Esophagus muscularis mucosa (tissue), 4 donors: ENCODE measurements at regions not wholly inside any gene's neighbourhood (a gene's known extent, or its start where the extent isn't known, plus 50 kb on each side); places are given as distances from the start of the nearest gene placed in this dataset.

Experiments
- DNase-seq: peaks from one replicate; pipeline ENCODE4 v3.0.0-alpha.2; 2017; ENCODE audit errors: extremely low spot score
- H3K27ac ChIP-seq, 4 donors: fragments of 200-600 bp; sonication (generic); replicated peaks in 1 of 4; 1 replicate in 3 of 4; 2 replicates in 1 of 4; pipeline ENCODE4 v1.5.1; 2016 to 2019; ENCODE audit warnings: mild to moderate bottlenecking in 1 of 4
- H3K27me3 ChIP-seq, 4 donors: fragments of 200-600 bp; sonication (generic); one replicate each; pipeline versions ENCODE4 v1.5.1 to v1.6.0; 2016 to 2019
- H3K36me3 ChIP-seq, 4 donors: fragments of 200-600 bp; sonication (generic); one replicate each; pipeline ENCODE4 v1.5.1; 2016 to 2019
- H3K4me1 ChIP-seq, 4 donors: fragments of 200-600 bp; sonication (generic); one replicate each; pipeline ENCODE4 v1.5.1; 2016 to 2019
- H3K4me3 ChIP-seq, 4 donors: fragments of 200-600 bp; sonication (generic); 1 replicate in 2 of 4; 2 replicates in 2 of 4; pipeline ENCODE4 v1.5.1; 2016 to 2019; ENCODE audit warnings: mild to moderate bottlenecking in 4 of 4, moderate library complexity in 1 of 4
- H3K9me3 ChIP-seq, 4 donors: fragments of 200-600 bp; sonication (generic); 1 replicate in 3 of 4; 2 replicates in 1 of 4; pipeline ENCODE4 v1.5.1; 2016 to 2019
- EP300 ChIP-seq: sonication (generic); formaldehyde crosslinking; IDR thresholded peaks from one replicate; pipeline ENCODE4 v1.6.1; 2017; ENCODE audit warnings: antibody characterized with exemption
- POLR2A ChIP-seq: fragments of 450-650 bp; IDR thresholded peaks from one replicate; pipeline ENCODE4 v1.6.1; 2017; ENCODE audit warnings: antibody characterized with exemption, moderate library complexity, mild to moderate bottlenecking, low read depth
- POLR2AphosphoS5 ChIP-seq, 2 donors: sonication (generic); formaldehyde crosslinking; IDR thresholded peaks; one replicate each; pipeline ENCODE4 v1.6.1; 2017; ENCODE audit warnings: antibody characterized with exemption in 2 of 2
- WGBS: methylation state at CpG from one replicate; pipeline ENCODE4 v1.1.5; 2018; 5-methylcytosine and 5-hydroxymethylcytosine counted together
- intact Hi-C: fragments of 100-400 bp; cut with DNase I; formaldehyde crosslinking; loops from one replicate; pipeline ENCODE4 v1.15.1; 2023
- TF ChIP-seq, protein P1 (sequence below), 3 experiments: fragments of 200-600 bp in 2 of 3; fragments of 450-650 bp in 1 of 3; sonication (generic) in 2 of 3; IDR thresholded peaks; one replicate each; pipeline ENCODE4 v1.5.1; 2017 to 2019; ENCODE audit warnings: antibody characterized with exemption in 3 of 3, mild to moderate bottlenecking in 2 of 3, moderate library complexity in 1 of 3

DNA sequence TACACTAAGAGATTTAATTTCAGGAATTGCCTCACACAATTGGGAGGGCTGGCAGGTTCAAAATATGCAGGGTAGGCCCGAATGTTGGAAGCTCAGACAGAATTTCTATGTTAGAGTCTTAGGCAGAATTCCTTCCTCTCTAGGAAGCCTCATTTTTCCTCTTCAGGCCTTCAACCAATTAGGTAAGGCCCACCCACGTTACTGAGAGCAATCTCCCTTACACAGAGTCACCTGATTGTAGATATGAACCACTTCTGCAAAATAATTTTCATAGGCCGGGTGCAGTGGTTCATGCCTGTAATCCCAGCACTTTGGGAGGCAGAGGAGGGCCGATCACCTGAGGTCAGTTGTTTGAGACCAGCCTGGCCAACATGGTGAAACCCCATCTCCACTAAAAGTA lies 50.2 kb upstream of the HIVEP1 start:
- no peaks in the 10 kb centered on the region for H3K36me3 ChIP-seq
- no peaks in the 10 kb centered on the region for H3K27me3 ChIP-seq
- intact Hi-C loops, result no loop called here
- H3K4me3 ChIP-seq, result no peak overlapping the region
- H3K4me1 ChIP-seq, result no peaks in the 10 kb centered on the region
- no peaks in the 10 kb centered on the region for H3K9me3 ChIP-seq
- TF ChIP-seq EP300 (no peak), POLR2AphosphoS5 (IDR thresholded peaks at IDR 0.05) (no peak), POLR2A (no peak)
- TF ChIP-seq, protein P1, sequence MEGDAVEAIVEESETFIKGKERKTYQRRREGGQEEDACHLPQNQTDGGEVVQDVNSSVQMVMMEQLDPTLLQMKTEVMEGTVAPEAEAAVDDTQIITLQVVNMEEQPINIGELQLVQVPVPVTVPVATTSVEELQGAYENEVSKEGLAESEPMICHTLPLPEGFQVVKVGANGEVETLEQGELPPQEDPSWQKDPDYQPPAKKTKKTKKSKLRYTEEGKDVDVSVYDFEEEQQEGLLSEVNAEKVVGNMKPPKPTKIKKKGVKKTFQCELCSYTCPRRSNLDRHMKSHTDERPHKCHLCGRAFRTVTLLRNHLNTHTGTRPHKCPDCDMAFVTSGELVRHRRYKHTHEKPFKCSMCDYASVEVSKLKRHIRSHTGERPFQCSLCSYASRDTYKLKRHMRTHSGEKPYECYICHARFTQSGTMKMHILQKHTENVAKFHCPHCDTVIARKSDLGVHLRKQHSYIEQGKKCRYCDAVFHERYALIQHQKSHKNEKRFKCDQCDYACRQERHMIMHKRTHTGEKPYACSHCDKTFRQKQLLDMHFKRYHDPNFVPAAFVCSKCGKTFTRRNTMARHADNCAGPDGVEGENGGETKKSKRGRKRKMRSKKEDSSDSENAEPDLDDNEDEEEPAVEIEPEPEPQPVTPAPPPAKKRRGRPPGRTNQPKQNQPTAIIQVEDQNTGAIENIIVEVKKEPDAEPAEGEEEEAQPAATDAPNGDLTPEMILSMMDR (IDR thresholded peaks at IDR 0.05), result no peak
- DNase-seq, result no peak
- 93% methylated on average over 4 of the region's 4 CpGs for WGBS
- no peak overlapping the region for H3K27ac ChIP-seq

GRCh38 chr6:11960909-11961779 lies 51.0 kb upstream of the HIVEP1 start:
- Histone ChIP-seq H3K36me3 (no peaks in the 10 kb centered on the region), H3K9me3 (no peaks in the 10 kb centered on the region), H3K27me3 (no peaks in the 10 kb centered on the region), H3K4me1 (no peaks in the 10 kb centered on the region), H3K27ac (no peak overlapping the region), H3K4me3 (no peak overlapping the region)
- 83% methylated on average over 12 of the region's 12 CpGs for WGBS
- DNase-seq, result no peak
- TF ChIP-seq POLR2A, result no peak
- no peak for TF ChIP-seq POLR2AphosphoS5 (IDR thresholded peaks at IDR 0.05)
- TF ChIP-seq EP300, result no peak
- intact Hi-C loops, result no loop called here

- no peak for DNase-seq
- Histone ChIP-seq H3K27me3 (no peaks in the 10 kb centered on the region), H3K4me3 (no peak overlapping the region), H3K4me1 (no peaks in the 10 kb centered on the region), H3K9me3 (no peaks in the 10 kb centered on the region), H3K36me3 (no peaks in the 10 kb centered on the region), H3K27ac (no peak overlapping the region)
- WGBS, result 78% methylated on average over 3 of the region's 3 CpGs
- intact Hi-C loops, result no loop called here
- no peak for TF ChIP-seq EP300
- no peak for TF ChIP-seq POLR2AphosphoS5 (IDR thresholded peaks at IDR 0.05)
- TF ChIP-seq POLR2A, result no peak
- TF ChIP-seq, protein P1 (IDR thresholded peaks at IDR 0.05), result no peak
These were observed 55.3 kb upstream of the HIVEP1 start for GRCh38 chr6:11956781-11957180.

DNA sequence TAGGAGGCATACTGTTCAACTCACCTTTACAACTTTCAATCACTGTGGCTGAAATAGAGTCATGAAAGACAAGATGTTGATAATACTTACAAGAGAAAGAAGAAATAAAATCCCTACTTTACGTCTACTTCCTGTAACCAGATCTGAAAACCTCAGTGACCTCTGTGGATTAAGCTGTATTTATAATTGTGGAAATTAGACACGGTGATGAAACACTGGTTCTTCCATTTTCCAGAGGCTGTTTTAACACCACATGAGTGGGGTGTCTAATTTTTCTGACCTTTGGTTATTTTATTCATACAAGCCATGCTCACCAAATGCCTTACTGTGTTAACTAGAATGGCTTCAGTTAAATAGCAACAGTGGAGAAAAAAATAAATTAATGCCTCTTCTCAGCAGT lies 58.5 kb upstream of the HIVEP1 start:
- DNase-seq, result no peak
- intact Hi-C loops, result no loop called here
- no peaks in the 10 kb centered on the region for H3K27me3 ChIP-seq
- no peaks in the 10 kb centered on the region for H3K9me3 ChIP-seq
- H3K36me3 ChIP-seq, result no peaks in the 10 kb centered on the region
- TF ChIP-seq EP300, result no peak
- TF ChIP-seq, protein P1 (IDR thresholded peaks at IDR 0.05), result no peak
- WGBS, result 78% methylated on average over 2 of the region's 2 CpGs
- no peak overlapping the region for H3K27ac ChIP-seq
- H3K4me3 ChIP-seq, result no peak overlapping the region
- no peaks in the 10 kb centered on the region for H3K4me1 ChIP-seq

DNA sequence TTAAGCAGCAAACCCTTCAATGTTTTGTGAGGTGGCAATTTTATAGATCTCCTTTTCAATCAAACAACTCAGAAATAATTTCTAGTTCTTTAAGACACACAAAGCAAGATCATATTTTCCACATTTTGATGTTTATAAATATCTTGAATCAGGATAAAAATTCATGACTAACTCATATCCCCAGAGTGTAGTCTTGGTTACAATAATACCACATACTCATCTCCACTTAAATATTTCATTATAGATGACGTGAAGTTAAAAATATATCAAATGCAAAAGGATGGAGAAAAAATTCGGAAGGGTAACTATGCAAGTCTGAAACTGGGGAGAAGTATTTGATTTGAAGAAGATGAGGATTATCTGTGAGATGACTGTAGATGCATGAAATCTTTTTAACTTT lies 59.8 kb upstream of the HIVEP1 start:
- TF ChIP-seq POLR2A (no peak), POLR2AphosphoS5 (IDR thresholded peaks at IDR 0.05) (no peak), EP300 (no peak)
- TF ChIP-seq, protein P1 (IDR thresholded peaks at IDR 0.05), result no peak
- Histone ChIP-seq H3K27ac (no peak overlapping the region), H3K4me1 (no peaks in the 10 kb centered on the region), H3K27me3 (no peaks in the 10 kb centered on the region), H3K9me3 (no peaks in the 10 kb centered on the region), H3K4me3 (no peak overlapping the region), H3K36me3 (no peaks in the 10 kb centered on the region)
- 89% methylated on average over 2 of the region's 2 CpGs for WGBS
- no peak for DNase-seq
- intact Hi-C loops, result no loop called here
